Osteoblast (primary cell): ENCODE measurements at regions not wholly inside any gene's neighbourhood (a gene's known extent, or its start where the extent isn't known, plus 50 kb on each side); places are given as distances from the start of the nearest gene placed in this dataset.
A peak's percentile ranks its signal among the peaks of the same experiment; 100 is the strongest.

Experiments used
- DNase-seq: peaks from one replicate; pipeline ENCODE4 v3.0.0; 2011; ENCODE audit warnings: low spot score, mixed read lengths; ENCODE audit not compliant: insufficient read length; ENCODE audit errors: missing footprints
- H2AFZ ChIP-seq: 2 replicates; pipeline ENCODE4 v1.6.0; 2011; ENCODE audit warnings: mild to moderate bottlenecking, low read length
- H3K27ac ChIP-seq: 2 replicates; pipeline ENCODE4 v1.5.1; 2011; ENCODE audit warnings: mild to moderate bottlenecking, low read depth, low read length, moderate library complexity
- H3K27me3 ChIP-seq: 2 replicates; pipeline ENCODE4 v1.6.0; 2012; ENCODE audit warnings: mild to moderate bottlenecking, control low read depth, inconsistent platforms, low read length, moderate library complexity; ENCODE audit not compliant: insufficient read depth
- H3K36me3 ChIP-seq: 2 replicates; pipeline ENCODE4 v1.5.1; 2011; ENCODE audit warnings: mild to moderate bottlenecking, low read length, control low read depth, moderate library complexity; ENCODE audit not compliant: insufficient read depth
- H3K4me1 ChIP-seq: 2 replicates; pipeline ENCODE4 v1.5.1; 2011; ENCODE audit warnings: mild to moderate bottlenecking, low read length, control low read depth, moderate library complexity; ENCODE audit not compliant: insufficient read depth
- H3K4me2 ChIP-seq: 2 replicates; pipeline ENCODE4 v1.6.0; 2011; ENCODE audit warnings: mild to moderate bottlenecking, low read length; ENCODE audit not compliant: insufficient read depth
- H3K4me3 ChIP-seq: fragments of 200-600 bp; sonication (generic); 3 replicates; pipeline ENCODE4 v1.5.1; 2012; ENCODE audit warnings: mild to moderate bottlenecking, low read length, inconsistent platforms; ENCODE audit not compliant: insufficient read depth
- H3K79me2 ChIP-seq: 2 replicates; pipeline ENCODE4 v1.6.0; 2012; ENCODE audit warnings: mild to moderate bottlenecking, low read length, control low read depth, inconsistent platforms; ENCODE audit not compliant: insufficient read depth
- H3K9me3 ChIP-seq: 2 replicates; pipeline ENCODE4 v1.5.1; 2011; ENCODE audit warnings: low read depth, low read length, control low read depth
- H4K20me1 ChIP-seq: 2 replicates; pipeline ENCODE4 v1.6.0; 2012; ENCODE audit warnings: mild to moderate bottlenecking, low read length, control low read depth; ENCODE audit not compliant: insufficient read depth
- CTCF ChIP-seq: IDR thresholded peaks from 2 replicates; pipeline ENCODE4 v1.5.1; 2011; ENCODE audit warnings: mild to moderate bottlenecking, low read depth, low read length, moderate library complexity; ENCODE audit errors: extremely low read depth

- H3K9me3 ChIP-seq: no peaks in the 10 kb centered on the region
- no peaks in the 10 kb centered on the region for H3K79me2 ChIP-seq
- no peak for TF ChIP-seq CTCF
- no peaks in the 10 kb centered on the region for H4K20me1 ChIP-seq
- H3K36me3 ChIP-seq: no peaks in the 10 kb centered on the region
- H3K4me2 ChIP-seq: no peak overlapping the region
- no peak for DNase-seq
- H3K27ac ChIP-seq: no peak overlapping the region
- H2AFZ ChIP-seq: no peak overlapping the region
- H3K4me1 ChIP-seq: no peaks in the 10 kb centered on the region
- no peak overlapping the region for H3K4me3 ChIP-seq
- H3K27me3 ChIP-seq: no peaks in the 10 kb centered on the region
These were observed 810.1 kb upstream of the ZEB2 start for GRCh38 chr2:145329971-145330370.

GRCh38 chr2:145325485-145325884 lies 805.6 kb upstream of the ZEB2 start:
- H3K79me2 ChIP-seq: no peaks in the 10 kb centered on the region
- no peak overlapping the region for H3K4me2 ChIP-seq
- no peak overlapping the region for H2AFZ ChIP-seq
- TF ChIP-seq CTCF: no peak
- H3K27ac ChIP-seq: no peak overlapping the region
- H3K36me3 ChIP-seq: no peaks in the 10 kb centered on the region
- H3K4me3 ChIP-seq: no peak overlapping the region
- no peaks in the 10 kb centered on the region for H3K9me3 ChIP-seq
- H3K4me1 ChIP-seq: peaks cover 4% of the 10 kb centered on the region
- H4K20me1 ChIP-seq: no peaks in the 10 kb centered on the region
- no peak for DNase-seq
- no peaks in the 10 kb centered on the region for H3K27me3 ChIP-seq

- H2AFZ ChIP-seq: no peak overlapping the region
- H3K4me3 ChIP-seq: no peak overlapping the region
- no peak for DNase-seq
- no peaks in the 10 kb centered on the region for H3K36me3 ChIP-seq
- no peaks in the 10 kb centered on the region for H4K20me1 ChIP-seq
- H3K27me3 ChIP-seq: no peaks in the 10 kb centered on the region
- H3K4me2 ChIP-seq: no peak overlapping the region
- H3K27ac ChIP-seq: no peak overlapping the region
- TF ChIP-seq CTCF: no peak
- peaks cover 4% of the 10 kb centered on the region for H3K4me1 ChIP-seq
- H3K79me2 ChIP-seq: no peaks in the 10 kb centered on the region
- H3K9me3 ChIP-seq: no peaks in the 10 kb centered on the region
These were observed 804.8 kb upstream of the ZEB2 start for GRCh38 chr2:145324748-145325147.

- Histone ChIP-seq H3K27ac (no peak overlapping the region), H3K4me3 (no peak overlapping the region), H2AFZ (peak overlapping the region; percentile 40), H3K79me2 (no peaks in the 10 kb centered on the region), H3K27me3 (no peaks in the 10 kb centered on the region), H3K4me1 (peaks cover 4% of the 10 kb centered on the region), H3K9me3 (no peaks in the 10 kb centered on the region), H4K20me1 (no peaks in the 10 kb centered on the region), H3K4me2 (no peak overlapping the region), H3K36me3 (no peaks in the 10 kb centered on the region)
- DNase-seq: no peak
- TF ChIP-seq CTCF: no peak
These were observed 803.6 kb upstream of the ZEB2 start for GRCh38 chr2:145323512-145323911.
